A549 (cell line): ENCODE measurements at regions not wholly inside any gene's neighbourhood (a gene's known extent, or its start where the extent isn't known, plus 50 kb on each side); places are given as distances from the start of the nearest gene placed in this dataset.

ENCODE experiments used
- HOXA7 ChIP-seq: fragments of 250-450 bp; sonication (Bioruptor Pico); IDR thresholded peaks from 2 replicates; pipeline ENCODE4 v1.5.0; 2020; ENCODE audit warnings: mild to moderate bottlenecking, moderate library complexity
- NR3C1 ChIP-seq: fragments of >200 bp; sonication (Bioruptor Twin); formaldehyde crosslinking; IDR thresholded peaks from 3 replicates; pipeline ENCODE4 v1.6.1; 2017
- RAD21 ChIP-seq, 2 experiments: fragments of >200 bp in 1 of 2; sonication (Bioruptor Twin) in 1 of 2; formaldehyde crosslinking in 1 of 2; IDR thresholded peaks in 1 of 2; conservative IDR thresholded peaks in 1 of 2; 2 replicates in 1 of 2; 3 replicates in 1 of 2; pipeline ENCODE4 v1.6.1; 2012 to 2018; ENCODE audit warnings: inconsistent platforms in 1 of 2
- SMC3 ChIP-seq: fragments of >200 bp; sonication (Bioruptor Twin); formaldehyde crosslinking; IDR thresholded peaks from 3 replicates; pipeline ENCODE4 v1.6.1; 2018; ENCODE audit warnings: inconsistent platforms
- TFCP2L1 ChIP-seq: fragments of 250-450 bp; sonication (Bioruptor Pico); IDR thresholded peaks from 2 replicates; pipeline ENCODE4 v1.5.0; 2021; ENCODE audit warnings: mild to moderate bottlenecking
- ZC3H11A ChIP-seq: fragments of 450-650 bp; IDR thresholded peaks from 2 replicates; pipeline ENCODE4 v1.6.1; 2014; ENCODE audit warnings: antibody characterized with exemption, mild to moderate bottlenecking
- TF ChIP-seq, protein P1 (sequence below): fragments of 150-350 bp; IDR thresholded peaks from 2 replicates; pipeline ENCODE4 v1.6.1; 2014; ENCODE audit warnings: low read depth, mild to moderate bottlenecking, low read length
- TF ChIP-seq, protein P2 (sequence below): fragments of >200 bp; sonication (Bioruptor Twin); formaldehyde crosslinking; IDR thresholded peaks from 3 replicates; pipeline ENCODE4 v1.5.1; 2016
- TF ChIP-seq, protein P3 (sequence below): fragments of >200 bp; sonication (Bioruptor Twin); formaldehyde crosslinking; IDR thresholded peaks from 2 replicates; pipeline ENCODE4 v1.6.1; 2016

- no peak for TF ChIP-seq ZC3H11A
- TF ChIP-seq SMC3: no peak
- TF ChIP-seq NR3C1: no peak
- TF ChIP-seq HOXA7 (CRISPR knock-in tag): no peak
- TF ChIP-seq RAD21 (conservative IDR thresholded peaks at IDR 0.05 in 1 of 2, IDR thresholded peaks at IDR 0.05 in 1 of 2): no peak
- TF ChIP-seq, protein P1, sequence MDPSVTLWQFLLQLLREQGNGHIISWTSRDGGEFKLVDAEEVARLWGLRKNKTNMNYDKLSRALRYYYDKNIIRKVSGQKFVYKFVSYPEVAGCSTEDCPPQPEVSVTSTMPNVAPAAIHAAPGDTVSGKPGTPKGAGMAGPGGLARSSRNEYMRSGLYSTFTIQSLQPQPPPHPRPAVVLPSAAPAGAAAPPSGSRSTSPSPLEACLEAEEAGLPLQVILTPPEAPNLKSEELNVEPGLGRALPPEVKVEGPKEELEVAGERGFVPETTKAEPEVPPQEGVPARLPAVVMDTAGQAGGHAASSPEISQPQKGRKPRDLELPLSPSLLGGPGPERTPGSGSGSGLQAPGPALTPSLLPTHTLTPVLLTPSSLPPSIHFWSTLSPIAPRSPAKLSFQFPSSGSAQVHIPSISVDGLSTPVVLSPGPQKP: no peak
- TF ChIP-seq TFCP2L1 (CRISPR knock-in tag): no peak
- TF ChIP-seq, protein P2, sequence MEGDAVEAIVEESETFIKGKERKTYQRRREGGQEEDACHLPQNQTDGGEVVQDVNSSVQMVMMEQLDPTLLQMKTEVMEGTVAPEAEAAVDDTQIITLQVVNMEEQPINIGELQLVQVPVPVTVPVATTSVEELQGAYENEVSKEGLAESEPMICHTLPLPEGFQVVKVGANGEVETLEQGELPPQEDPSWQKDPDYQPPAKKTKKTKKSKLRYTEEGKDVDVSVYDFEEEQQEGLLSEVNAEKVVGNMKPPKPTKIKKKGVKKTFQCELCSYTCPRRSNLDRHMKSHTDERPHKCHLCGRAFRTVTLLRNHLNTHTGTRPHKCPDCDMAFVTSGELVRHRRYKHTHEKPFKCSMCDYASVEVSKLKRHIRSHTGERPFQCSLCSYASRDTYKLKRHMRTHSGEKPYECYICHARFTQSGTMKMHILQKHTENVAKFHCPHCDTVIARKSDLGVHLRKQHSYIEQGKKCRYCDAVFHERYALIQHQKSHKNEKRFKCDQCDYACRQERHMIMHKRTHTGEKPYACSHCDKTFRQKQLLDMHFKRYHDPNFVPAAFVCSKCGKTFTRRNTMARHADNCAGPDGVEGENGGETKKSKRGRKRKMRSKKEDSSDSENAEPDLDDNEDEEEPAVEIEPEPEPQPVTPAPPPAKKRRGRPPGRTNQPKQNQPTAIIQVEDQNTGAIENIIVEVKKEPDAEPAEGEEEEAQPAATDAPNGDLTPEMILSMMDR: no peak
- TF ChIP-seq, protein P3, sequence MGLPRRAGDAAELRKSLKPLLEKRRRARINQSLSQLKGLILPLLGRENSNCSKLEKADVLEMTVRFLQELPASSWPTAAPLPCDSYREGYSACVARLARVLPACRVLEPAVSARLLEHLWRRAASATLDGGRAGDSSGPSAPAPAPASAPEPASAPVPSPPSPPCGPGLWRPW: no peak
Measured at GRCh38 chr1:184878002-184878401, 96.3 kb downstream of the NIBAN1 start.
